Glutamatergic neuron (in vitro differentiated cells): ENCODE measurements at regions not wholly inside any gene's neighbourhood (a gene's known extent, or its start where the extent isn't known, plus 50 kb on each side); places are given as distances from the start of the nearest gene placed in this dataset.
A peak's percentile ranks its signal among the peaks of the same experiment; 100 is the strongest.

Experiments
- DNase-seq: peaks from one replicate; pipeline ENCODE4 v3.0.0; 2022
- H3K27ac Mint-ChIP-seq: one replicate; pipeline ENCODE4 v1.8.0; 2020; ENCODE audit warnings: mild to moderate bottlenecking, mixed read lengths, inconsistent platforms; ENCODE audit not compliant: unreplicated experiment
- H3K27me3 Mint-ChIP-seq: one replicate; pipeline ENCODE4 v1.8.0; 2020; ENCODE audit warnings: mild to moderate bottlenecking, moderate library complexity, mixed read lengths, inconsistent platforms; ENCODE audit not compliant: unreplicated experiment
- H3K36me3 Mint-ChIP-seq: one replicate; pipeline ENCODE4 v1.8.0; 2020; ENCODE audit warnings: mild to moderate bottlenecking, mixed read lengths, inconsistent platforms; ENCODE audit not compliant: unreplicated experiment
- H3K4me1 Mint-ChIP-seq: one replicate; pipeline ENCODE4 v1.8.0; 2020; ENCODE audit warnings: mild to moderate bottlenecking, low read depth, mixed read lengths, inconsistent platforms; ENCODE audit not compliant: unreplicated experiment
- H3K4me3 Mint-ChIP-seq: one replicate; pipeline ENCODE4 v1.8.0; 2020; ENCODE audit warnings: mild to moderate bottlenecking, mixed read lengths, inconsistent platforms; ENCODE audit not compliant: unreplicated experiment
- H3K9me3 Mint-ChIP-seq: one replicate; pipeline ENCODE4 v1.8.0; 2020; ENCODE audit warnings: mild to moderate bottlenecking, moderate library complexity, mixed read lengths, inconsistent platforms; ENCODE audit not compliant: unreplicated experiment
- TF ChIP-seq, protein P1 (sequence below): fragments of 200-600 bp; sonication (generic); IDR thresholded peaks from one replicate; pipeline ENCODE4 v1.5.0; 2021; ENCODE audit not compliant: partially characterized antibody, unreplicated experiment

DNA sequence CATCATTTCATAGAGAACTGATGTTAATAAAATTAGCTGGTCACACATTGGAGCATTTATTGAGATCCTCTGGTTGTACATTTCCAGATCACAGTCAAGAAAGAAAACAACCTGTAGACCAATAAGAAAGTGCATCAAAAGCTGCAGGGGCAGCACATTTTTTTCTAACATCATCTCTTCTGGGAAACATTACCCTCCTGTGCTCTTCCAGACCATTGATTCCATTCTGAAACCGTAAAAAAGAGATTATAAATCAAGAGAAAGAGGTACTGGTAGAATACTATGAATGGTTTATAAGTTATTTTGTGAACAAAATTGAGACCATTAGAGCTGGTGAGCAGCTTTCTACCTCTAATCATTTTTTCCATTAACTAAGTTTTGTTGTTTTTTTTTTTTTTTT, 1548.2 kb upstream of the CELF4 start:
- no peak overlapping the region for H3K27ac Mint-ChIP-seq
- no peak for DNase-seq
- peaks cover 4% of the 10 kb centered on the region for H3K4me1 Mint-ChIP-seq
- H3K4me3 Mint-ChIP-seq, result no peak overlapping the region
- peaks cover 4% of the 10 kb centered on the region for H3K27me3 Mint-ChIP-seq
- no peaks in the 10 kb centered on the region for H3K9me3 Mint-ChIP-seq
- no peaks in the 10 kb centered on the region for H3K36me3 Mint-ChIP-seq
- TF ChIP-seq, protein P1, sequence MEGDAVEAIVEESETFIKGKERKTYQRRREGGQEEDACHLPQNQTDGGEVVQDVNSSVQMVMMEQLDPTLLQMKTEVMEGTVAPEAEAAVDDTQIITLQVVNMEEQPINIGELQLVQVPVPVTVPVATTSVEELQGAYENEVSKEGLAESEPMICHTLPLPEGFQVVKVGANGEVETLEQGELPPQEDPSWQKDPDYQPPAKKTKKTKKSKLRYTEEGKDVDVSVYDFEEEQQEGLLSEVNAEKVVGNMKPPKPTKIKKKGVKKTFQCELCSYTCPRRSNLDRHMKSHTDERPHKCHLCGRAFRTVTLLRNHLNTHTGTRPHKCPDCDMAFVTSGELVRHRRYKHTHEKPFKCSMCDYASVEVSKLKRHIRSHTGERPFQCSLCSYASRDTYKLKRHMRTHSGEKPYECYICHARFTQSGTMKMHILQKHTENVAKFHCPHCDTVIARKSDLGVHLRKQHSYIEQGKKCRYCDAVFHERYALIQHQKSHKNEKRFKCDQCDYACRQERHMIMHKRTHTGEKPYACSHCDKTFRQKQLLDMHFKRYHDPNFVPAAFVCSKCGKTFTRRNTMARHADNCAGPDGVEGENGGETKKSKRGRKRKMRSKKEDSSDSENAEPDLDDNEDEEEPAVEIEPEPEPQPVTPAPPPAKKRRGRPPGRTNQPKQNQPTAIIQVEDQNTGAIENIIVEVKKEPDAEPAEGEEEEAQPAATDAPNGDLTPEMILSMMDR, result no peak

DNA sequence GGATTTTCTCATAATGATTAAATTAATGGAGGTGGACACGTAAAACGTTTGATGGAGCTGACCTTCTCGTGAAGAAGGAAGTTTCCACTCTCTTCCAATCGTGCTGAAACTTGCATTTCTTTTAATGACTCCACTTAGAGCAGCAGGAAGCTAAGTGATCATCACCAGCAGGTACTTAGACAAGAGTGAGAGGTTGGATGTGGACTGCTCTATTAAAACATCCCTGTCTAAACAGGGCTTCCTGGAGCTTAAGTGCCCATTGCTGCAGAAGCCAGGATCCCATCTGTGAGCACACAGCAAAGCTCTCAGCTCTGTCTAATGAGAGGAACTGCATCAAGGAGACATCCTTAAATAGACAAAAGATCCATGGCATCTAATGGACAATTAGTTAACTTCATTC, 1539.5 kb upstream of the CELF4 start:
- DNase-seq, result peak; percentile 27
- Mint-ChIP-seq H3K4me3 (no peak overlapping the region), H3K9me3 (no peaks in the 10 kb centered on the region), H3K4me1 (peaks cover 5% of the 10 kb centered on the region), H3K27me3 (no peaks in the 10 kb centered on the region), H3K36me3 (no peaks in the 10 kb centered on the region), H3K27ac (peak overlapping the region; percentile 83)
- TF ChIP-seq, protein P1, result no peak

DNA sequence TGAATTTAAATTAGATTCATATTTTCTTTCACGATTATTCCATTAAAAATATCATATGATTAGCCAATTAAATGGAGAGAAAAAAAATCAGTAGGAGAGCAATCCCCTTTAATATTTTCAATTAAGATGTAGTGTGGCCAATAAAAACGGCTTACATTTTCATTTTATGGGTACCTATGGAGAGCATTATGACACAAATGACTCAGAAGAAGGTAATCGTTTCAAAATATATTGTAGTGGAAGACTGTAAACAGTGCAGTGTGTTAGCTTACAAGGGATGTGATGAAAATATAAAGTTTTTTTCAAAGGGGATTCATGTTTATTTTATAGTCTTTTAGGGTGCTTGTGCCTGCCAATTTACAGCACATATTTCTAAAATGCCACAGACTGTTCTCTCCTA, 1507.4 kb upstream of the CELF4 start:
- H3K27ac Mint-ChIP-seq, result no peak overlapping the region

DNA sequence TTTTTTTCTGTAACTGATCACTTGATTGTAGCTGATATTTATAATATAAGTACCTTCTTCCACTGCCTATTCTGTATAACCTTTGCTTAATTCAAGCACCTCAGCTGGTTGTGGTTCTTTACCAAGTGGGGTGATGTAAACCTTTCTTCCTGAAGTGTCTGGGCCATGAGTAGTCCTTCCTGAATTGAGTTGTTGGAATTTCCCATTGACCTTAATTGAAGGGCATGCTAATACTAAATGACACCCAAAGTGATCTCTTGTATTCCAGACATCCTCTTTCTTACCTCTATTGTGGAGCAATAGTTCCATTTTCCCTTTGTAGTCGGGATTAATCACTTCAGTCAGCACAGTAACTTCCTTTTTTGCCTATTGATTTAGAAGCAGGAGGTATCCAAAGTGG, 1496.8 kb upstream of the CELF4 start:
- DNase-seq, result no peak
- TF ChIP-seq, protein P1, result no peak
- Mint-ChIP-seq H3K36me3 (no peaks in the 10 kb centered on the region), H3K27ac (no peak overlapping the region), H3K4me1 (no peaks in the 10 kb centered on the region), H3K27me3 (peaks cover 2% of the 10 kb centered on the region), H3K4me3 (no peak overlapping the region), H3K9me3 (no peaks in the 10 kb centered on the region)

More for the DNA sequence above, 1507.4 kb upstream of the CELF4 start:
- H3K4me1 Mint-ChIP-seq, result no peaks in the 10 kb centered on the region
- TF ChIP-seq, protein P1, result no peak
- no peaks in the 10 kb centered on the region for H3K27me3 Mint-ChIP-seq
- no peaks in the 10 kb centered on the region for H3K36me3 Mint-ChIP-seq
- no peak for DNase-seq
- H3K9me3 Mint-ChIP-seq, result no peaks in the 10 kb centered on the region
- H3K4me3 Mint-ChIP-seq, result no peak overlapping the region

DNA sequence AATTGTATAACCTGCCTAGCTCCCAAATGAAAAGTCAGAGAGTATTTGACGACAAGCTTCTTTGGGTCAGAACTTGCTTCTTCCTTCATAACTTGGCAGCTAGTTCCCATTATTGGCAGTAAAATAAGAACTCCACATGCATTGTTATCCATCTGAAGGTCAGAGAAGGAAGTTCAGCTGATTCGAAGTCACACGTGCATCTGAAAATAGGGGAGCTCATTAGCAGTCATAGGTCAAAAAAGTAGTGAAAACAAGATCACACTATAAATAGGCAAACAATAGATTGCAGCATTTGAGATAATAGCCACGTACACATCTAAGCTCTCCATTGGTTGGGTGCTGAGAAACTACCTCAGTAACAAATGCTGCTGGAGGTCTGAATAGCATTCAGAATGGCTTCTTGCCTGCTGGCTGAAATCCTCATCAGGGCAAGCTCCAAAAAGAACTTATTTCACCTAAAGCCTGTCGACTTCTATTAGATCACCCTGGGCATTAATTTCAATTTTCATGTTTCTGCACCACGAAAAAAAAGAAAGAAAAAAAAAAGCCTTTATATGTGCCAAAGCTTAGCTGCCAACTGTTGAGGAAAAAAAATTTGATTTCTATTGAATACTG, 1492.9 kb upstream of the CELF4 start:
- TF ChIP-seq, protein P1, result no peak
- Mint-ChIP-seq H3K27me3 (peaks cover 2% of the 10 kb centered on the region), H3K9me3 (no peaks in the 10 kb centered on the region), H3K4me1 (peaks cover 21% of the 10 kb centered on the region), H3K36me3 (no peaks in the 10 kb centered on the region), H3K27ac (no peak overlapping the region), H3K4me3 (no peak overlapping the region)
- no peak for DNase-seq
